ENCODE measurements at regions not wholly inside any gene's neighbourhood (a gene's known extent, or its start where the extent isn't known, plus 50 kb on each side); places are given as distances from the start of the nearest gene placed in this dataset.

DNA sequence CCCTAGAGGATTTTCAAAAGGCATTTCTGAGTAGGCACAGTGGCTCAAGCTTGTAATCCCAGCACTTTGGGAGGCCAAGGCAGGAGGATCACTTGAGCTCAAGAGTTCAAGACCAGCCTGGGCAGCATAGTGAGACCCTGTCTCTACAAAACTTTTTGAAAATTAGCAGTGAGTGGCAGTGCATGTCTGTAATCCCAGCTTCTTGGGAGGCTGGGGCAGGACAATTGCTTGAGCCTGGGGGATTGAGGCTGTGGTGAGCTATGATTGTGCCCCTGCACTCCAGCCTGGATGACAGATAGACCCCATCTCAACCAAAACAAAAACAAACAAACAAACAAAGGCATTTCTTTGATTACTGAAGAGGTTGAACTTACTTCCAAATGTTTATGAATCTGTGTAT lies 201.4 kb downstream of the KIF26A start:
- ATAC-seq (no peak), DNase-seq (no peak)
- Histone ChIP-seq H3K9me3 (ENCODE audit: control insufficient read depth, insufficient read depth, low read length) (peaks cover 3% of the 10 kb centered on the region), H3K27ac (ENCODE audit: low read length) (no peak overlapping the region), H3K4me1 (ENCODE audit: control insufficient read depth, insufficient read depth, low read length) (no peaks in the 10 kb centered on the region), H3K4me3 (ENCODE audit: low read length) (no peak overlapping the region), H3K27me3 (ENCODE audit: control insufficient read depth, insufficient read depth, low read length) (no peaks in the 10 kb centered on the region), H3K36me3 (ENCODE audit: control insufficient read depth, insufficient read depth, low read length) (no peaks in the 10 kb centered on the region)
- TF ChIP-seq, protein P1, sequence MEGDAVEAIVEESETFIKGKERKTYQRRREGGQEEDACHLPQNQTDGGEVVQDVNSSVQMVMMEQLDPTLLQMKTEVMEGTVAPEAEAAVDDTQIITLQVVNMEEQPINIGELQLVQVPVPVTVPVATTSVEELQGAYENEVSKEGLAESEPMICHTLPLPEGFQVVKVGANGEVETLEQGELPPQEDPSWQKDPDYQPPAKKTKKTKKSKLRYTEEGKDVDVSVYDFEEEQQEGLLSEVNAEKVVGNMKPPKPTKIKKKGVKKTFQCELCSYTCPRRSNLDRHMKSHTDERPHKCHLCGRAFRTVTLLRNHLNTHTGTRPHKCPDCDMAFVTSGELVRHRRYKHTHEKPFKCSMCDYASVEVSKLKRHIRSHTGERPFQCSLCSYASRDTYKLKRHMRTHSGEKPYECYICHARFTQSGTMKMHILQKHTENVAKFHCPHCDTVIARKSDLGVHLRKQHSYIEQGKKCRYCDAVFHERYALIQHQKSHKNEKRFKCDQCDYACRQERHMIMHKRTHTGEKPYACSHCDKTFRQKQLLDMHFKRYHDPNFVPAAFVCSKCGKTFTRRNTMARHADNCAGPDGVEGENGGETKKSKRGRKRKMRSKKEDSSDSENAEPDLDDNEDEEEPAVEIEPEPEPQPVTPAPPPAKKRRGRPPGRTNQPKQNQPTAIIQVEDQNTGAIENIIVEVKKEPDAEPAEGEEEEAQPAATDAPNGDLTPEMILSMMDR (IDR thresholded peaks at IDR 0.05): no peak
- Mint-ChIP-seq H3K27ac (no peak overlapping the region), H3K9me3 (peaks cover 9 to 10% of the 10 kb centered on the region in 2 donors), H3K36me3 (peaks cover 19% of the 10 kb centered on the region), H3K4me1 (no peaks in the 10 kb centered on the region), H3K4me3 (no peak overlapping the region), H3K27me3 (ENCODE audit: low read depth in 2 of 2) (peaks cover 24 to 43% of the 10 kb centered on the region in 2 donors)
- intact Hi-C loops (cut with micrococcal nuclease): no loop called here

DNA sequence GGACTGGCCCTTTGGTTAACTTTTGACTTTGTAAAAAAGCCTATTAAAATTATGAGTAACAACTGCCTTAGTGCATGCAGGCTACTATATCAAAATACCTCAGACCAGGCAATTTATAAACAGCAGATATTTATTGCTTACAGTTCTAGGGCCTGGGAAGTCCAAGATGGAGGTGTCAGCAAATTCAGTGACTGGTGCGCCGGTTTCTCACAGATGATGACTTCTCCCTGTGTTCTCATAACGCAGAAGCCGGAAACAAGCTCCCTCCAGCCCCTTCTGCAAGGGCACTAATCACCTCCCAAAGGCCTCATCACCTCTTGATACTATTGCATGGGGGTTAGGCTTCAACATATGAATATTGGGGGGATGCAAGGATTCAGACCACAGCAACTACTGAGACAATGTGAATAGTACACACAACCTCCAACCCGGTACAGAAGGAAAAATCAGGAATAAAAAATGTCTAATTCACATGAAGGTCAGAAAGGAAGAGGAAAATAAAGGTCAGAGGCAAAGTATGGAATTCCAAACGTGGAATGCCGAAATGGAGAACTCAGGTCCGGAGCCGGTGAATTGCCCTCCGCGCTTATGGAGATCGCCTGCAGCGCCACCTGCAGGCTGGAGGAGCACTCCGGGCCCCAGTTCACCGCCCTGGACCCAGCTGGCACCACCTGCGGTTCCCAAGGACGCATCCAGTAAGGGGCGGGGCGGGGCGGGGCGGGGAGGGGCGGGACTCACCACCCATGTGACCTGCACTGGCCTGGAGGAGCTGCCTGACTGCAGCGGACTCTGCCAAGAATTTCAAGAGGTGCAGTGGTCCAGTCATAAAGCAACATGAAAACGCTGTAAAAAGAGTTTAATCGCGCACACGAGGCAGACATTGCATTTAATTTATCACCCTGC lies 203.4 kb downstream of the KIF26A start:
- DNase-seq: peak in 1 of 2 donors; percentile 30

DNA sequence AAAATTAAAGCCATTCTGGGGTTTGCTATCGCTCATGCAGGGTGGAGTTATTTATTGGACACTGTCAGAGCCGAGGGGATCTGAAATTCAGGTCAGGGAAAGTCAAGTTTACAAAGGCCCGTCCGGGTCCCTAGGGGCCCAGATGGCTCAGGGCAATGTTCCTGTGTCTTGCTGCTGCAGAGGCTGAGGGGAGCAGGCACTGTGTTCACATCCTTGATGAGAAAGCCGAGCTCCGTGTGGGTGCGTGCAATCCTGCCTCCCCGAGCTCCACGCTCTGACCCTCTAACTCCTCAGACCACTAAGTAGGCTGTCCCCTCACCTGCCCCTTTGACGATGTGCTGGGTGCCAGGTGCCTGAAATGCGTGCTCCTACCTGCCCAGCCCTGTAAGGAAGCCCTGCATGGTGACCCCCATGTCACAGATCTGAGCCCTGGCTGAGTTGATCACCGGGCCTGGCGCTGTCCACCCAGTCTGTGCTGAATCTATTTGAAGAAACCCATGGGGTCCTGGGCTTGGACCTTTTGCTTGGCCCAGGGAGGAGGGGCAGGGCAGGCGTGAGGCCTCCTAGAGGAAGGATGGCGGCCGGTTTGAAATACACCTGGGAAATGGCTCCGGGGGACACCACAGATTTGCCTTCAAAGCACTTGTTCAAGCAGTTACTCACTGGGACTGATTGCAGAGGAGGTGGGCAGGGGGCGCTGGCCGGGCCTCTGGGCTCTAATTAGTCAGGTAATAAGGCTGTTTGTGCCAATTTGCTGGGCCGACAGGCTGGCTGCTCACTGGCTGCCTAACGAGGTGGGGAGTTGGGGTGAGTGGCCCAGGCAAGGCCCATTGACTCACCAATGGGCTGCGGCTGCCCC lies 204.3 kb downstream of the KIF26A start:
- H3K4me1 Mint-ChIP-seq: no peaks in the 10 kb centered on the region

More for the DNA sequence above, 203.4 kb downstream of the KIF26A start:
- Mint-ChIP-seq H3K4me1 (no peaks in the 10 kb centered on the region), H3K36me3 (peaks cover 19% of the 10 kb centered on the region), H3K27me3 (ENCODE audit: low read depth in 2 of 2) (peaks cover 27 to 48% of the 10 kb centered on the region in 2 donors), H3K27ac (no peak overlapping the region), H3K9me3 (peaks cover 9 to 10% of the 10 kb centered on the region in 2 donors), H3K4me3 (no peak overlapping the region)
- Histone ChIP-seq H3K4me1 (ENCODE audit: control insufficient read depth, insufficient read depth, low read length) (no peaks in the 10 kb centered on the region), H3K27me3 (ENCODE audit: control insufficient read depth, insufficient read depth, low read length) (no peaks in the 10 kb centered on the region), H3K4me3 (ENCODE audit: low read length) (no peak overlapping the region), H3K36me3 (ENCODE audit: control insufficient read depth, insufficient read depth, low read length) (no peaks in the 10 kb centered on the region), H3K9me3 (ENCODE audit: control insufficient read depth, insufficient read depth, low read length) (peaks cover 3% of the 10 kb centered on the region), H3K27ac (ENCODE audit: low read length) (no peak overlapping the region)
- TF ChIP-seq, protein P1 (IDR thresholded peaks at IDR 0.05): no peak
- intact Hi-C loops (cut with micrococcal nuclease): no loop called here
- 58% methylated on average over 27 of the region's 27 CpGs for WGBS (ENCODE audit: insufficient coverage)
- ATAC-seq: no peak

More for the DNA sequence above, 204.3 kb downstream of the KIF26A start:
- Histone ChIP-seq H3K36me3 (ENCODE audit: control insufficient read depth, insufficient read depth, low read length) (no peaks in the 10 kb centered on the region), H3K4me3 (ENCODE audit: low read length) (no peak overlapping the region), H3K9me3 (ENCODE audit: control insufficient read depth, insufficient read depth, low read length) (peaks cover 3% of the 10 kb centered on the region), H3K27me3 (ENCODE audit: control insufficient read depth, insufficient read depth, low read length) (no peaks in the 10 kb centered on the region), H3K4me1 (ENCODE audit: control insufficient read depth, insufficient read depth, low read length) (no peaks in the 10 kb centered on the region), H3K27ac (ENCODE audit: low read length) (no peak overlapping the region)
- no peak overlapping the region for H3K27ac Mint-ChIP-seq
- TF ChIP-seq, protein P1 (IDR thresholded peaks at IDR 0.05): no peak
- no peak overlapping the region for H3K4me3 Mint-ChIP-seq
- peaks cover 27 to 48% of the 10 kb centered on the region in 2 donors for H3K27me3 Mint-ChIP-seq (ENCODE audit: low read depth in 2 of 2)
- peaks cover 19% of the 10 kb centered on the region for H3K36me3 Mint-ChIP-seq
- intact Hi-C loops (cut with micrococcal nuclease): no loop called here
- H3K9me3 Mint-ChIP-seq: peaks cover 9 to 10% of the 10 kb centered on the region in 2 donors
- 88% methylated on average over 22 of the region's 22 CpGs for WGBS (ENCODE audit: insufficient coverage)
- DNase-seq (no peak), ATAC-seq (no peak)
